ENCODE measurements at regions not wholly inside any gene's neighbourhood (a gene's known extent, or its start where the extent isn't known, plus 50 kb on each side); places are given as distances from the start of the nearest gene placed in this dataset.

DNA sequence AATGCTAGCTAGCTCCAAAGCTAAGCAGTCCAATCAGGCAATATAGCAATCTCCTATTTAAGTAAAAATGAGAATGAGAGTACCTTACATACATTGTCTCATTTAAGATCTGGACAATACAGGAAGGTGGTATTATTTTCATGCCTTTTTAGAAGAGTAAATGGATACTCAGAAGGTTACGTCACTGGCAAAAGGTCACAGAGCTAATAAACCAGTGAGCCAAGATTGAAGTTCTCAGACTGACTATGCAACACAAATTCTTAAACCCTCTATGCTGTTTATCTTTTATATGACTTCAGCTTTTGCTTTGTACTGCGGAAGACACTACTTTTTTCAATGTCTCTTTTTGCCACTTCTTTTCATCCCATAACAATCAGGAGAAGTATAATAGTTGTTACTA, 135.2 kb upstream of the PRL start:
- H3K4me1 ChIP-seq (ENCODE audit: control insufficient read depth, insufficient read depth, low read length, unreplicated experiment) = no peaks in the 10 kb centered on the region
- H3K27me3 ChIP-seq (ENCODE audit: insufficient read depth, low read length) = no peaks in the 10 kb centered on the region
- no peaks in the 10 kb centered on the region for H3K79me2 ChIP-seq (ENCODE audit: control insufficient read depth, insufficient read depth, low read length, unreplicated experiment)
- no peak overlapping the region for H2AFZ ChIP-seq (ENCODE audit: low read length, unreplicated experiment)
- H3K27ac ChIP-seq (ENCODE audit: low read depth, low read length) = no peak overlapping the region
- no peaks in the 10 kb centered on the region for H3K36me3 ChIP-seq (ENCODE audit: insufficient read depth, low read length)
- no peak overlapping the region for H3K4me3 ChIP-seq (ENCODE audit: low read depth, low read length)

GRCh38 chr6:22433745-22434144, 135.6 kb upstream of the HDGFL1 start:
- Histone ChIP-seq H2AFZ (ENCODE audit: low read length, unreplicated experiment) (no peak overlapping the region), H3K4me3 (ENCODE audit: low read depth, low read length) (no peak overlapping the region), H3K36me3 (ENCODE audit: insufficient read depth, low read length) (no peaks in the 10 kb centered on the region), H3K27ac (ENCODE audit: low read depth, low read length) (no peak overlapping the region), H3K79me2 (ENCODE audit: control insufficient read depth, insufficient read depth, low read length, unreplicated experiment) (no peaks in the 10 kb centered on the region), H3K4me1 (ENCODE audit: control insufficient read depth, insufficient read depth, low read length, unreplicated experiment) (no peaks in the 10 kb centered on the region), H3K27me3 (ENCODE audit: insufficient read depth, low read length) (no peaks in the 10 kb centered on the region)

DNA sequence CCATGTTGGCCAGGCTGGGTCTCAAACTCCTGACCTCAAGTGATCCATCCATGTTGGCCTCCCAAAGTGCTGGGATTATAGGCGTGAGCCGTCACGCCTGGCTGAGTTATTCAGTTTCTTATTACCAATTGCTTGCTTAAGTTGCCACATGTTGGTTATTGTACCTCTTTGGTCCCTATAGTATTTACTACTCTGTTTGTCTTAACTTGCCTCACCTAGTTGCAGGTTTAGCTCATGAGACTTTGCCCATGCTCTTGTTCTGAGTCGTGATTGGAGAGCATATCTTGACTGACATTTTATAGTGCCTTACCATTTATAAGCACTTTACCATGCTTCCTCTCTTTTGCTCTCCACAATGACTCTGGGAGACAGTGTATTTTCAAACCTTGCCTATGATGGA, 134.2 kb upstream of the HDGFL1 start:
- no peak overlapping the region for H3K4me3 ChIP-seq (ENCODE audit: low read depth, low read length)
- no peak overlapping the region for H3K27ac ChIP-seq (ENCODE audit: low read depth, low read length)
- H2AFZ ChIP-seq (ENCODE audit: low read length, unreplicated experiment) = no peak overlapping the region
- no peaks in the 10 kb centered on the region for H3K79me2 ChIP-seq (ENCODE audit: control insufficient read depth, insufficient read depth, low read length, unreplicated experiment)
- H3K27me3 ChIP-seq (ENCODE audit: insufficient read depth, low read length) = no peaks in the 10 kb centered on the region
- no peaks in the 10 kb centered on the region for H3K36me3 ChIP-seq (ENCODE audit: insufficient read depth, low read length)
- no peaks in the 10 kb centered on the region for H3K4me1 ChIP-seq (ENCODE audit: control insufficient read depth, insufficient read depth, low read length, unreplicated experiment)

DNA sequence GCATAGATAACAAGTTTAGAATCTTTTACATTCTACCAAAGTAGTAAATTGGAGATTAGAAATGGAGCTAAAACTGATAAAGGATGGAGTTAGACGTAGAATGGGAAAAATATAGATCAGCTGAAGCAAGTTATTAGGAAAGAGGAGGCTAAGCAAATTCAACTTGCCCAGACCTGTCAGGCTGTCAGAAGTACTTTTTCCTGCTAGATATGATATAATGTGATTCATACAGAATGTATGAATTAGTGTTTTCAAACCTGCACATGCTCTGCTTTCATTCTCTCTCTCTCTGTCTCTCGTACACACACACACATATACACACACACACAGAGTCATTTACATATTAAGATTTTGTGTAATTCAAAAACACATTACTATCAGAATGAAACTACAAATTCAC, 133.2 kb upstream of the HDGFL1 start:
- Histone ChIP-seq H3K4me1 (ENCODE audit: control insufficient read depth, insufficient read depth, low read length, unreplicated experiment) (no peaks in the 10 kb centered on the region), H2AFZ (ENCODE audit: low read length, unreplicated experiment) (no peak overlapping the region), H3K4me3 (ENCODE audit: low read depth, low read length) (no peak overlapping the region), H3K36me3 (ENCODE audit: insufficient read depth, low read length) (no peaks in the 10 kb centered on the region), H3K27ac (ENCODE audit: low read depth, low read length) (no peak overlapping the region), H3K27me3 (ENCODE audit: insufficient read depth, low read length) (no peaks in the 10 kb centered on the region), H3K79me2 (ENCODE audit: control insufficient read depth, insufficient read depth, low read length, unreplicated experiment) (no peaks in the 10 kb centered on the region)

DNA sequence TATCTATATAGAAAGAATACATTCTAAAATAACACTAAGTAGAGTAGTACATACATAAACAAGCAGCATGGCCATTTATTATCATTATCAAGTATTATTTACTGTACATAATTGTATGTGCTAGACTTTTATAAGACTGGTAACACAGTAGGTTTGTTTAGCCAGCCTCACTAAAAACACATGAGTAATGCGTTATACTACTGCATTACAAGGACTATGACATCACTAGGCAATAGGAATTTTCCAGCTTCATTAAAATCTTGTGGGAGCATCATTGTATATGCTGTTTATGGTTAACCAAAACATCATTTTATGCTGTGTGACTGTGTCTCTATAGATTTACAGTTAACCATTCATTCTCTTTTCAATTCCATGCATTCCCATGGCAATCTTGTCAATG, 131.7 kb upstream of the HDGFL1 start:
- H3K4me1 ChIP-seq (ENCODE audit: control insufficient read depth, insufficient read depth, low read length, unreplicated experiment) = no peaks in the 10 kb centered on the region

DNA sequence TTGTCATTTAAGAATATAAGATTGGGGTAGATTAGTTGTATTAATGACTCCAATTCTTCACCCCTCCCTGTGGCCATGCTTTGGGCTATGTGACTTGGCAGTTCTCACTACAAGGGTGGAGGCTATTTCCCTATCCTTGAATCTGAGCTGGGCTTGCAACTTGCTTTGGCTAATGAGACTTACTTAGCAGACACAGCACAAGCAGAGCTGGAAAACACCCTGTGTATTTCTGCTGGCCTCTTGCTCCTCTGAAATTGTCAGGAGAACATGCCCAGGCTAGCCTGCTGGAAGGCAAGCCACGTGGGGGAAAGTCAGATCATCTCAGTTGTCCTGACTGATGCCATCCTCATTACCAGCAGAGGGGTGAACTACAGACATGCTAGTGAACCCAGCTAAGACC, 126.5 kb upstream of the HDGFL1 start:
- H3K36me3 ChIP-seq (ENCODE audit: insufficient read depth, low read length) = no peaks in the 10 kb centered on the region
- H3K4me3 ChIP-seq (ENCODE audit: low read depth, low read length) = no peak overlapping the region
- H3K27me3 ChIP-seq (ENCODE audit: insufficient read depth, low read length) = no peaks in the 10 kb centered on the region
- no peak overlapping the region for H2AFZ ChIP-seq (ENCODE audit: low read length, unreplicated experiment)
- H3K27ac ChIP-seq (ENCODE audit: low read depth, low read length) = no peak overlapping the region
- H3K4me1 ChIP-seq (ENCODE audit: control insufficient read depth, insufficient read depth, low read length, unreplicated experiment) = no peaks in the 10 kb centered on the region
- no peaks in the 10 kb centered on the region for H3K79me2 ChIP-seq (ENCODE audit: control insufficient read depth, insufficient read depth, low read length, unreplicated experiment)

More for the DNA sequence above, 131.7 kb upstream of the HDGFL1 start:
- no peaks in the 10 kb centered on the region for H3K79me2 ChIP-seq (ENCODE audit: control insufficient read depth, insufficient read depth, low read length, unreplicated experiment)
- H3K27ac ChIP-seq (ENCODE audit: low read depth, low read length) = no peak overlapping the region
- no peak overlapping the region for H3K4me3 ChIP-seq (ENCODE audit: low read depth, low read length)
- no peaks in the 10 kb centered on the region for H3K36me3 ChIP-seq (ENCODE audit: insufficient read depth, low read length)
- no peaks in the 10 kb centered on the region for H3K27me3 ChIP-seq (ENCODE audit: insufficient read depth, low read length)
- no peak overlapping the region for H2AFZ ChIP-seq (ENCODE audit: low read length, unreplicated experiment)

DNA sequence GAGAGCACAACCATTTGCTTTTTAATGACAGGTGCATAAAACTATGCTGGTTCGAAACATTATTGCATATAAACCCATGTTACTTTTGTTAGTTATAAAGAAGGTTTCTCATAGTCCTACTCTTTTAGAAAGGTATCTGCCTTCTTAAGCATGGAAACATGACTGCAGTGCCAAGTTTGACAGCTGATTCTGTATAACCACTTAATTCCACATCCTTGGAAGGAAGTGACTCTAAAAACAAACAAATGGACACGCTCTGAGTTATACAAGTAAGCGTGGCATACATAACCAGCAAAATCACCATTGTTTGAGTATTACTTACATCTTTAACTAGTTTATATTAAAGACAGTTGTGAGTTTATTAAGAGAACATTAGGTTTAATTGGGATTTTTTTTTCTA, 125.0 kb upstream of the HDGFL1 start:
- H3K27ac ChIP-seq (ENCODE audit: low read depth, low read length) = no peak overlapping the region
- H3K36me3 ChIP-seq (ENCODE audit: insufficient read depth, low read length) = no peaks in the 10 kb centered on the region
- no peaks in the 10 kb centered on the region for H3K27me3 ChIP-seq (ENCODE audit: insufficient read depth, low read length)
- peaks cover 8% of the 10 kb centered on the region for H3K4me1 ChIP-seq (ENCODE audit: control insufficient read depth, insufficient read depth, low read length, unreplicated experiment)
- no peaks in the 10 kb centered on the region for H3K79me2 ChIP-seq (ENCODE audit: control insufficient read depth, insufficient read depth, low read length, unreplicated experiment)
- H2AFZ ChIP-seq (ENCODE audit: low read length, unreplicated experiment) = no peak overlapping the region
- no peak overlapping the region for H3K4me3 ChIP-seq (ENCODE audit: low read depth, low read length)

- Histone ChIP-seq H3K36me3 (ENCODE audit: insufficient read depth, low read length) (no peaks in the 10 kb centered on the region), H3K4me1 (ENCODE audit: control insufficient read depth, insufficient read depth, low read length, unreplicated experiment) (peaks cover 8% of the 10 kb centered on the region), H3K27me3 (ENCODE audit: insufficient read depth, low read length) (no peaks in the 10 kb centered on the region), H3K4me3 (ENCODE audit: low read depth, low read length) (no peak overlapping the region), H3K27ac (ENCODE audit: low read depth, low read length) (no peak overlapping the region), H2AFZ (ENCODE audit: low read length, unreplicated experiment) (no peak overlapping the region), H3K79me2 (ENCODE audit: control insufficient read depth, insufficient read depth, low read length, unreplicated experiment) (no peaks in the 10 kb centered on the region)
Observed at GRCh38 chr6:22445946-22446345, 123.4 kb upstream of the HDGFL1 start.

GRCh38 chr6:22447249-22448196, 121.8 kb upstream of the HDGFL1 start:
- Histone ChIP-seq H2AFZ (ENCODE audit: low read length, unreplicated experiment) (no peak overlapping the region), H3K27ac (ENCODE audit: low read depth, low read length) (no peak overlapping the region), H3K36me3 (ENCODE audit: insufficient read depth, low read length) (no peaks in the 10 kb centered on the region), H3K4me1 (ENCODE audit: control insufficient read depth, insufficient read depth, low read length, unreplicated experiment) (peaks cover 8% of the 10 kb centered on the region), H3K27me3 (ENCODE audit: insufficient read depth, low read length) (no peaks in the 10 kb centered on the region), H3K79me2 (ENCODE audit: control insufficient read depth, insufficient read depth, low read length, unreplicated experiment) (no peaks in the 10 kb centered on the region), H3K4me3 (ENCODE audit: low read depth, low read length) (no peak overlapping the region)

- Histone ChIP-seq H3K4me1 (ENCODE audit: control insufficient read depth, insufficient read depth, low read length, unreplicated experiment) (peaks cover 8% of the 10 kb centered on the region), H3K4me3 (ENCODE audit: low read depth, low read length) (no peak overlapping the region), H3K36me3 (ENCODE audit: insufficient read depth, low read length) (no peaks in the 10 kb centered on the region), H3K79me2 (ENCODE audit: control insufficient read depth, insufficient read depth, low read length, unreplicated experiment) (no peaks in the 10 kb centered on the region), H2AFZ (ENCODE audit: low read length, unreplicated experiment) (peak overlapping the region; percentile 50), H3K27me3 (ENCODE audit: insufficient read depth, low read length) (no peaks in the 10 kb centered on the region), H3K27ac (ENCODE audit: low read depth, low read length) (no peak overlapping the region)
Observed at GRCh38 chr6:22448291-22448711, 121.1 kb upstream of the HDGFL1 start.

DNA sequence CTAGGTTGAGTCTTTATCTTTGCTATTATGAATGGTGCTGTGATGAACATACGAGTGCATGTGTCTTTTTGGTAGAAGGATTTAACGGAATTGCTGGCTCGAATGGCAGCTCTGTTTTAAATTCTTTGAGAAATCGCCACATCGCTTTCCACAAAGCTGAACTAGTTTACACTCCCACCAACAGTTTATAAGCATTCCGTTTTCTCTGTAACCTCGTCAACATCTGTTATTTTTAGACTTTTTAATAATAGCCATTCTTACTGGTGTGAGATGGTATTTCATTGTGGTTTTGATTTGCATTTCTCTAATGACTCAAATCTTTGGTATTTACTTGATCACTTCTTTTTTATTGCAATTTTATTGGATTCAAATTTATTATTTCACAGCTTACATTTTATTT, 117.4 kb upstream of the HDGFL1 start:
- no peak overlapping the region for H3K27ac ChIP-seq (ENCODE audit: low read depth, low read length)

More for the DNA sequence above, 117.4 kb upstream of the HDGFL1 start:
- no peaks in the 10 kb centered on the region for H3K36me3 ChIP-seq (ENCODE audit: insufficient read depth, low read length)
- H3K27me3 ChIP-seq (ENCODE audit: insufficient read depth, low read length) = no peaks in the 10 kb centered on the region
- H2AFZ ChIP-seq (ENCODE audit: low read length, unreplicated experiment) = no peak overlapping the region
- H3K4me1 ChIP-seq (ENCODE audit: control insufficient read depth, insufficient read depth, low read length, unreplicated experiment) = peaks cover 8% of the 10 kb centered on the region
- no peak overlapping the region for H3K4me3 ChIP-seq (ENCODE audit: low read depth, low read length)
- no peaks in the 10 kb centered on the region for H3K79me2 ChIP-seq (ENCODE audit: control insufficient read depth, insufficient read depth, low read length, unreplicated experiment)

Measured in ACC112 (cell line).